GM18519 (cell line): ENCODE measurements at regions not wholly inside any gene's neighbourhood (a gene's known extent, or its start where the extent isn't known, plus 50 kb on each side); places are given as distances from the start of the nearest gene placed in this dataset.
"Not testable (repeated sequence)": the region's sequence is repeated elsewhere in the genome, so short reads cannot be mapped to it uniquely, and the experiment has no call there.

Source experiments
- ATAC-seq: cut with Tn5 transposase; IDR thresholded peaks from one replicate; pipeline ENCODE4 v1.9.1; 2021; ENCODE audit warnings: mild to moderate bottlenecking, moderate library complexity; ENCODE audit not compliant: unreplicated experiment, low FRiP score

- ATAC-seq: no peak
These were observed 157.8 kb downstream of the PDCD6IP start for GRCh38 chr3:33956206-33956605.

DNA sequence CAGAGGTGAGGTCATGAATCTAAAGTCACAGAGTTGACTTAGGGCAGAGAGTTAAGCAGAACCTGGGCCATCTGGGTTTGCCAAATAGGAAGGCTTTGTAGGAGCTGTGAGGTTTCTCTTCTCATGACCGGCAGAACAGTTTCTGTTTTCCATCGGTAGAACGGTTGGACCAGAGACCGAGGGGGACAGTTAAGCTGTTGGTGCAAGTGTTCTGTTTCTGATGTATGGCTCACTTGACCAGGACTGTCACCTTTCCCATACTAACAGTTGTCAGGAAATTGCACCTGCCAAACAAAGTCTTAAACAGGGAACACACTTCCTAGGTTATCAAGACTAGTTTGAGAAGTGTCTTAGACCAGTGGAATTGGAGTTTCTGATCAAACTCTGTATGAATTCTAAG lies 158.3 kb downstream of the PDCD6IP start:
- no peak for ATAC-seq

DNA sequence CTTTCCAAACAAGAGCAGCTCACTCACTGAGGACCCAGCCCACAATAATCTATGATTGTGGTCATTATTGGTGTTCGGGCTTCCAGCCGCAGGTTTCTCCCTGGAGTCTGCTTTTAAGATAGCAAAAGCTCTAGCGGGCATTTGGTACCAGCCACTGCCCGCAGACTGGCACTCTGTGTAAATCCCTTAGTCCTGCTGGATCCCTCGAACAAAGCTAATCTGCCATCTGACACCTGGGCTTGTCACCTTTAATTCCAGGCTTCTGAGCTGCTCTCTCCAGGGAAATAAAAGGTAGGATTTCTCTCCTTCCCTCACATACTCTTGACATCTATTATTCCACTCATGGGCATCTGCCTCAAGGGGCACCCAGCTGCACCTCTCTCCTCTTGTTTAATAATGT lies 158.7 kb downstream of the PDCD6IP start:
- no peak for ATAC-seq

DNA sequence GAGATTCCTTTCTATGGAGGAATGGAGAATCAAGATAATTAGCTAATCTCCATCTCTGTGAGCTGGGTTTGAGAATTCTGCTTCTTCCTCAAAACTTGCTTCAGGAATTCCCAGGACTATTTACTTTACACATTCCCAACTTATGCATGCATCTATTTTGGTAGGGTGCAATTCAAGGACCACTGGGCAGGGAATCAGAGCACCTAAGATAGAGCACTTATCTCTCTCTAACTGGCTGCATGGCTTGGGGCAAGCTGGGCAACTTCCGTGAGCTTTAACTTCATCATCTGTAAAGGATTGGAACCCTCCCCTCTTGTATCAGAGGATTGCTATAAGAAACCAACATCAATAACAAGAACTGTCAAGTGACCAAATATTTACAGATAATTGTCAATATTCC lies 160.2 kb downstream of the PDCD6IP start:
- ATAC-seq: no peak

GRCh38 chr3:33962396-33962795 lies 164.0 kb downstream of the PDCD6IP start:
- no peak for ATAC-seq

DNA sequence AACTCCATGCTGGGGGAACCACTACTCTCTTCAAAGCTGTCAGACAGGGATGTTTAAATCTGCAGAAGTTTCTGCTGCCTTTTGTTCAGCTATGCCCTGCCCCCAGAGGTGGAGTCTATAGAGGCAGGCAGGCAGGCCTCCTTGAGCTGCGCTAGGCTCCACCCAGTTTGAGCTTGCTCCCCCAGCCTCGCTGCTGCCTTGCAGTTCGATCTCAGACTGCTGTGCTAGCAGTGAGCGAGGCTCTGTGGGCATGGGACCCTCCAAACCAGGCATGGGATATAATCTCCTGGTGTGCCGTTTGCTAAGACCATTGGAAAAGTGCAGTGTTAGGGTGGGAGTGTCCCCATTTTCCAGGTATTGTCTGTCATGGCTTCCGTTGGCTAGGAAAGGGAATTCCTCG lies 171.8 kb downstream of the PDCD6IP start:
- not testable (repeated sequence) for ATAC-seq

DNA sequence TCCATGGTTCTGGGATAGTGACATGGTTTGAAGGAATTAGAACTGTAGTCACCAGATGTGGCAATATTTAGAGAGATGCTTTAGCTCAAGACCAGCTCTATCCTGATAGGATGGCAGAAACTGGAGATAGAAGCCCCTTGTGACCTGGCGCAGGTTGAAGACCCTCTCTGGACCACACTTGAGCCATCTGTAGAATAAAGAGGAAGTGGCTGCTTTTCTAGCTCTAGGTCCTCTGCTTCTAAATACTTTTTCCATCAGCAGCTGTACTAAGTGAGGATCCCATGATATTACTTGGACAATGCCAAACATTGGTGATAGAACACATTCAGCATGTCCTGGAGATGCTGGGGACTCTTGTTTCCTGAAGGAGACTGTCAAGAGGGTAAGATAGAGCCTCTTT lies 172.6 kb downstream of the PDCD6IP start:
- ATAC-seq: no peak

- ATAC-seq: no peak
These were observed 177.0 kb downstream of the PDCD6IP start for GRCh38 chr3:33975463-33975862.

GRCh38 chr3:33977227-33977626 lies 178.8 kb downstream of the PDCD6IP start:
- ATAC-seq: no peak

DNA sequence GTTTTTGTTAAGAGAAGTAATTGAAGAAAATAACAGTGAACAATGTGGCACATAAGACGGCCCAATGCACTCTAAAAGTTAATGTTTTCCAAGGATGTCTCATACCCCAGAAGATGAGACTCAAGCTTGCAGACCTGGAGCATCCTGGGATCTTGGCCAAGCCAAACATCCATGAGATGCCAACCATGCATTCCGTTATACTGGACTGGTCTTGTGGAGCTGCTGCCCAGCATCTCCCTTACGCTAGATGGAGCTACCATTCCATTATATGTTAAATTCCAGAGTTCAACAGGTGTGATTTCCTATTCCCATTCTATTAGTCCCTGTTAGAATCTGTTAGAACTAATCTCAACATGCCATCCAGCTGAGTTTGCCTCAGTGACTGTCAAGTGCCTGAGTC lies 181.8 kb downstream of the PDCD6IP start:
- no peak for ATAC-seq

GRCh38 chr3:33982269-33982798 lies 183.9 kb downstream of the PDCD6IP start:
- no peak for ATAC-seq

DNA sequence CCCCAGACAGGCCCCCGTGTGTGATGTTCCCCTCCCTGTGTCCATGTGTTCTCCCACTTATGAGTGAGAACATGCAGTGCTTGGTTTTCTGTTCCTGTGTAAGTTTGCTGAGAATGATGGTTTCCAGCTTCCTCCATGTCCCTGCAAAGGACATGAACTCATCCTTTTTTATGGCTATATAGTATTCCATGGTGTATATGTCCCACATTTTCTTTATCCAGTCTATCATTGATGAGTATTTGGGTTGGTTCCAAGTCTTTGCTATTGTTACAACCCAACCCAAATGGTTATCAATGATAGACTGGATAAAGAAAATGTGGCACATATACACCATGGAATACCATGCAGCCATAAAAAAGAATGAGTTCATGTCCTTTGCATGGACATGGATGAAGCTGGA lies 184.5 kb downstream of the PDCD6IP start:
- ATAC-seq: not testable (repeated sequence)

DNA sequence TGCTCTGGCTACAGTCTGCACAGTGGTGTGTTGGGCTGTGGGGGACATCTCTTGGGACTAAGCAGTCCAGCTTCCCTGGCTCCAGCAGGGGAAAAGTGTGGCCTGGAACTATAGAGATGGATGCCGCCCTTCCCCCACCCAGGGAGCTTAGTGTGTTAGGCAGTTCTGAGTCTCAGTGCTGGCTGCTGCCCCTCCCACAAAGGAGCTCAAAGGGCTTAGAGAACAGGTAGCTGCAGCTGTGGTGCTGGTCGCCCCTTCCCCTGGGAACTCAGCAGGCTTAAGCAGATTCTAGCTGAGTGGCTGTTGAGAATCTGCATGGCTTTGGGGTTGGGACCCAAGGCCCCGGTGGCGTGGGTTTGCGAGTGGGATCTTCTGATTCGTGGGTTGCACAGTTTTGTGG lies 190.8 kb downstream of the PDCD6IP start:
- ATAC-seq: no peak

DNA sequence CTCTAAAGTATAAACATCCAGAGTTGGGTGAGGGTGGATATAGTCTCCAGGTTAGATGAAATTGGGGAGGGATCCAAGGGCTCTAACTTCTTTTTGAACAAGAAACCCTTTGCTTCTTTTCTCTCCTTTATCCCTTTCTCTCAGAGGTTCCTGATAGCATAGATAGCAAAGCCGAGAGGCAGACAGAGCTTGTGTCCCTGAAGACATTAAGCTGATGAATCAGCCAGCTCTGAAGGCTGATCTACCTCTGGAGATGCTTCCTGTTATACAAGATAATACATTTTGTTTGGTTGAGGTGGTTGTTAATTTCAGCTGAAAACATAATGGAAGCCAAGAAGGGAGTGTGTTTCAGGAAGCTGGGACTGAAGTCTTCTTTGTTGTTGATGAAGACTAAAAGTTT lies 193.2 kb downstream of the PDCD6IP start:
- ATAC-seq: no peak

DNA sequence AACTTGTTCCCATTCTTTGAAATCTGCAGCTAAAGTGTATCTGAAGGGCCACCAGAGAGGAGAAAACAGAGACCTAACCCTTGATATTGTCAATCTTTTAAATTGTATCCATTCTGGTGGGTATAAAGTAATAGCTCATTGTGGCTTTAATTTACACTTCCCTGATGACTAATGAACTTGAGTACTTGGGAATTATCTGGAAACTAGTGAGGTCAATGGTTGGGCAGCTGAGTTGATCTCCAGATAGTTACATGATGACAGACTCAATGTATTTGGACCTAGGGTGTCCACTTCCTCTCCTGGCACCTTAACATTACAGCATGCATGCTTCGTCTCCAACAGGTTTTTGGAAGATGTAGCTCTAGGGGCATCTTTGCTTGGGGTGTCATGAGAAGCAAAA lies 195.2 kb downstream of the PDCD6IP start:
- no peak for ATAC-seq

DNA sequence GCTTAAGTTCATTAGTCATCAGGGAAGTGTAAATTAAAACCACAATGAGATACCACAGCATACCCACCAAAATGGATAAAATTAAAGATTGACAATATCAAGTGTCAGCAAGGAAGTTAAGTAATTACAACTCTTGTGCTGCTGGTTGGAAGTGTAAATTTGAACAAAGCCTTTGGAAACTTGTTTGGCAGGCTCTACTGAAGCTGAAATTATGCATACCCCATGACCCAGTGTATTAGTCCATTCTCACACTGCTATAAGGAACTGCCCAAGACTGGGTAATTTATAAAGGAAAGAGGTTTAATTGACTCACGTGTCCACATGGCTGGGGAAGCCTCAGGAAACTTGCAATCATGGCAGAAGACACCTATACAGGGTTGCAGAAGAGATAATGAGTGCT lies 196.1 kb downstream of the PDCD6IP start:
- no peak for ATAC-seq

DNA sequence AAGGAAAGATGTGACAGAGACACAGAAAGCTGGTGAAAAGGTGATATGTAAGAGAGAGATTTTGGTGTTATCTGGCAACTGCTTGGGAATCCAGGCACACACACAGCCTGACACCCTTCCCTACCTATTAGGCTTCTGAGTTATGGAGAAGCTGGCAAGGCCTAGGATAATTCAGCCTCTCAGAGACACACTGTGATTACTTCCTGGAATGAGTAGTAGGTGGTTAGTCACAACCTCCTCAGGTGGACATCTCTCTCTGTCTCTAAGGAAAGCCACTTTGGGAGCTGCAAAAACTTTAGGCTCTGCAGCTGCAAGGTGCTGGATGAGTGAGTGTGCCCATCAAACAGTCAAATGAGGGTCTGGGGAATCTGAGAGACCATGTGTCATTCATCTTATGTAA lies 201.9 kb downstream of the PDCD6IP start:
- no peak for ATAC-seq

GRCh38 chr3:34001022-34001421 lies 202.6 kb downstream of the PDCD6IP start:
- no peak for ATAC-seq

DNA sequence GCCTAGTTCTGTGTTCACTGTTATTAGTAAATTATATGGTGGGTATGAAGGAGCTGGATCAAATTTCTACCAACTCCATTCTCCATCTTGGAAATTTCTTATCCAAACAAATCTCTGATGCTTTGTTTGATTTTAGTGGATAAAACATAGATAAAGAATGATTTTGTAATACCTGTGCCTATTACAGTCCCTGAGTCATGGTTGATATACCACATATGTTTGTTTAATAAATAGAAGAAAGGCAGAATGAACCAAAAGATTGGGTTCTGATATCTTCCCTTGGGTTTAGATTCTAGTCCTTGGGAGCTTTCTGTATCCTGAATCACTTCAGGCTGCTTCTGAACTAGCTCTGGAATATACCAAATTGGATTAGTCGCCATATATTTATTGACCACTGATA lies 203.6 kb downstream of the PDCD6IP start:
- ATAC-seq: no peak

DNA sequence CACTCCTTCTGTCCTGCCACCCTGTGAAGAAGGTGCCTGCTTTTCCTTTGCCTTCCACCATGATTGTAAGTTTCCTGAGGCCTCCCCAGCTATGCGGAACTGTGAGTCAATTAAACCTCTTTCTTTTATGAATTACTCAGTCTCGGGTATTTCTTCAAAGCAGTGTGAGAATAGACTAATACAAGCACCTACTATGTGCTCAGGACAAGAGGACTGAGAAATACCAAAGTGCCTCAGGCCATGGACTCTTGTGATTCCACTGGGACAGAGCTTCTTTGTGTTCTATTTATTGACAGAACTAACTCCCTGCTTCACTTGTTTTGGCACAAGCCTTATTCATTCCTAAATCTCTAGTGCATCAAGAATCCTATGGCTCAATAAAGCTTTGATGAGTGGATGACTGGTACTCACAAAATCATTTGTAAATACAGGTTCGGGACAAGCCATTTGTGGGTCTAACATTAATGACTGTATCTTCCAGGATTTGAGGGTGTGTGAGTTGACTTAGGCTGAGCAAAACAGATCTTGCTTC lies 204.2 kb downstream of the PDCD6IP start:
- ATAC-seq: no peak

GRCh38 chr3:34005886-34006285 lies 207.5 kb downstream of the PDCD6IP start:
- no peak for ATAC-seq

DNA sequence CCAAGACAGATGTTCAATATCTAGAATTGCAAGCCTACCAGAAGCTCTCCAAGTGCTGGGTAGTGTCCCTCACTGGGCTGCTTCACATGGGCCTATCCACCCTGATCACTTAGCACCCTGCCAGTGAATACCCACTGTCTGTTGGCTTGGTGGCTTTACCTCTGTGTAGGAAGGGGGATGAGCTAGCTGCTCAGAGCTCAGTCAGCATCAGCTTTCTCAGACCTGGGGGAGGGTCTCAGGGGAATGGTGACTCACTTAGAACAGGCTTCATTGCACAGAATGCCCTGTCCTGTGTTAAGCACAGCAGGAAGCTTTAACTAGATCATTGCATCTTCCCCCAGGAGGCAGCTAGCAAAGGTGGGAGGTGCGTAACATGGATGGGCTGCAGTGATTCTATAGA lies 209.8 kb downstream of the PDCD6IP start:
- ATAC-seq: peak; percentile 33
